ENCODE measurements at regions not wholly inside any gene's neighbourhood (a gene's known extent, or its start where the extent isn't known, plus 50 kb on each side); places are given as distances from the start of the nearest gene placed in this dataset.

- DNase-seq = no peak
Measured at GRCh38 chr17:69719474-69720048, 305.1 kb downstream of the MAP2K6 start.

GRCh38 chr17:69722518-69722917, 308.0 kb downstream of the MAP2K6 start:
- no peak for DNase-seq

DNA sequence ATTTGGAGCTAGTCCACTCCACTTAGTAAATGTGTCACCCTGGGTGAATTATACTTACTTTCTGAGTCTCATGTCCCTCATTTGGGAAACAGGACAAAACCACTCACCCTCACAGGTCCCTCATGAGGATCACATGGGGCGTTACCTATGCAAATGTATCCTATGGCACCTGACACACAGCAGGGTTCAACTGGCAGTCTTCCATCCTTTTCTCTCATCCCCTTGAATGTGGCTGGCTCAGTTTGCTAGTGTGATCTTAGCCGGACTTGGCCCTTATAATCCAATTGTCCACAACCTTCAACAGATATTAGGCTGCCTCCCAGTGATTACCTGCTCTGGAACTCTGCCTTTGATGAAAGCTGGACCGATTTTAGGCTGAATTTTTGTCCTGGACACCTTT, 308.8 kb downstream of the MAP2K6 start:
- no peak for DNase-seq

- DNase-seq = no peak
Measured at GRCh38 chr17:69723741-69724140, 309.2 kb downstream of the MAP2K6 start.

DNA sequence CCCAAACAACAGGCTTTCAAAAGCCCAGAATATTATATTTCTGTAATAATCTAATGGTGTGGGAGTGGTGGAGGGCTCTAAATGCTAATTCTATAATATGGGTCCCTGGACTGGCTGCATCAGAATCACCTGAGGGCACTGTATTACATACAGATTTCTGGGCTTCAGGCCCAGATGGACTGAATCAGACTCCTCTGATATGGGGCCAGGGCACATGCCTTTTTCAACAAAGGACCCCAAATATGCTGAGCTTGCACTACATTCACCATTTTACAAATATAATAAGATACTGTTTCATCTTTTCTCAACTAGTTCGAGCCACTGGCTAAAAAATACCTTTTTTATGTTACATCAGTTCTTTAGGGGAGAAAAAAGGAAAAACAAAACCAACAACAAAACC, 309.7 kb downstream of the MAP2K6 start:
- no peak for DNase-seq

DNA sequence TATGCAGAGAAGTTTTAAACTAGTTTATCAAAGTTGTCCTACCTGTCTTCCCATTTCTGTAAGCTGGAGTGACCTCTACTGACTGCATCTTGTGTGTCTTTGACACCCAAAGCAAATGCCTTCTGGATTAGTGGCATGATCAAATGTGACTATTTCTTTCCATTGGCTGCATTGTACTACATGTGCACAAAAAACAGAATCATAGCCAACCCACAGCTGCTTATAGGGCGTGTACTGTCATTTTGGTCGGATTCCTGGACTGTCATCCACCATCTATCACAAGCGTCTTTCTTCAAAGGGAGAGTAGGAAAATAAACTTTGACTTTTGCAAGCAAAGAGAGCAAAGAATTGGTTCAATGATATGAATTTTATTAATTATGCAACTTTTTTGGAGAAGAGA, 310.6 kb downstream of the MAP2K6 start:
- no peak for DNase-seq

- DNase-seq = peak; percentile 33
Measured at GRCh38 chr17:69728816-69729215, 314.3 kb downstream of the MAP2K6 start.

DNA sequence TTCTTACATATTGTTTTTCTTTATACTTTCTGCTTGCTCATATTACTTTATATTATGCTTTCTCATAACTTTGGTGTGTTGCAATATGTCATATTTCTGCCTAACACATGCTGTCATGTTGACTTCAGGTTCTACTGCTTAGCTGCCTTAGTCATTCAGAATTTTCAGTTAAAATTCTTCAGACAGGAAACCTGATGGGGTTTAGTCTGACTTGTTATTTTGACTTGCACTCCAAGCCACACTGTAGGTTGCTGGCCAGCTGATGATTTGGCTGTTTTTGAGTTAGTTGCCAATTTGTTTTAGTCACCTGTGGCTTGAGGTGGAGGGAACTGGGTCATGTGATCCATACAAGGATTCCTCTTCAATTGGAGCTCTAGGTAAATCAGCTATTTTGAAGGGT, 315.4 kb downstream of the MAP2K6 start:
- peak; percentile 52 for DNase-seq

DNA sequence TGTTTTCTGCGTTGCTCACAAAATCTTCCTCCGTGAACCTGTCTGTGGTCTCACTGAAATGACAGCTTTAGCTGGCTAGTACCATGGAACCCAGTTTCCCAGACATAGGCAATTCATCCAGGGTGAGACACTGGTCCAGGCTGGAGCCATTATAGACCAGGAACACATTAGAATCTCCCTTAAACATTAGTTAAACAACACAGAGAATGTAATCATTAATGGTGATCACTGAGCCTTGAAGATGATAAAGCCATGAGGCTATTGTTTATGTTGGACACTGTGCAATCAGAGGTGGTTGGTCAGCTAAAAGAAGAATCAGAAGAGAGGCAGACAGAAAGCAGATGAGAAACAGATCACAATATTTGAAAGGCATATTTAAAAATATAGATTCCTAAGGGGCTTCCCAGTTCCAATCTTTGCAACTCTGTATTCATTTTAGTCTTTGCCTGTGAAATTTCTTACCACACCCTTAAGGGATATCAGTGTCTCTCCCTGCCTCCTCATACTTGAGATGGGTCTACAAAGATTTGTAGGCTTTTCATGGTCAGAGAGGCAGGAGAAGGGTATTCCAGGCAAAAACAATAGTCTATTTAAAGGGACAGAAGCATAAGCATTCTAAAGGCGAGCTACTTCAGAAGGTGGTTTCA, 317.9 kb downstream of the MAP2K6 start:
- no peak for DNase-seq

- peak; percentile 73 for DNase-seq
Measured at GRCh38 chr17:69733171-69734012, 318.9 kb downstream of the MAP2K6 start.

DNA sequence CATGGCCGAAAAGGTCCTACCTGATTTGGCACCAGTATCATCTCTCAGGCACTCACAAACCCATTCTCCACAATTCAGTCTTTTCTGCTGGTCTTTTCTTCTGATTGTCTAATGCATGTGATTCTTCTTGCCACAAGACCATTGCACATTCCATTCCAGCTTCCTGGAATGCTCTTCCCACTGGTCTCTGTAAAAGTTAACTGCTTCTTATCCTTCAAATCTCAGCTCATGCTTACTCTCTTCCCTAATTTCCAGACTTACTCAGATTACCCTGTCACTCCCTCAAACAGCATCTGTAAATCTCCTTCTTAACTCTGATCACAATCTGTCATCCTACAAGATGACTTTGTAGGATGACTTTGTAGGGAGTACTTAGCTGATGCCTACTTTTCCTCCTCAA, 320.2 kb downstream of the MAP2K6 start:
- no peak for DNase-seq

DNA sequence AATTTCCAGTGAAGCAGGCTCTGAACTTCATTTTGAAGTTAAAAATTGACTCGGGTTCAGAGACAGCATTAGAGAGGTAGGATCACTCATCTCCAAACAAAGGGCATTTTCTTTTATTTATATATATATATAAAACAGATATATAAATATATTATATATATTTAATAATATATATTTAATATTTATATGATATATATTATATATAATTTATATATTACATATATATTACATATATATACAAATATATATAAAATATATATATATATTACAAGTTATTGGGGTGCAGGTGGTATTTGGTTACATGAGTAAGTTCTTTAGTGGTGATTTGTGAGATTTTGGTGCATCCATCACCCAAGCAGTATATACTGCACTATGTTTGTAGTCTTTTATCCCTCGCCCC, 320.8 kb downstream of the MAP2K6 start:
- no peak for DNase-seq

- DNase-seq = no peak
Measured at GRCh38 chr17:69743091-69743490, 328.6 kb downstream of the MAP2K6 start.

DNA sequence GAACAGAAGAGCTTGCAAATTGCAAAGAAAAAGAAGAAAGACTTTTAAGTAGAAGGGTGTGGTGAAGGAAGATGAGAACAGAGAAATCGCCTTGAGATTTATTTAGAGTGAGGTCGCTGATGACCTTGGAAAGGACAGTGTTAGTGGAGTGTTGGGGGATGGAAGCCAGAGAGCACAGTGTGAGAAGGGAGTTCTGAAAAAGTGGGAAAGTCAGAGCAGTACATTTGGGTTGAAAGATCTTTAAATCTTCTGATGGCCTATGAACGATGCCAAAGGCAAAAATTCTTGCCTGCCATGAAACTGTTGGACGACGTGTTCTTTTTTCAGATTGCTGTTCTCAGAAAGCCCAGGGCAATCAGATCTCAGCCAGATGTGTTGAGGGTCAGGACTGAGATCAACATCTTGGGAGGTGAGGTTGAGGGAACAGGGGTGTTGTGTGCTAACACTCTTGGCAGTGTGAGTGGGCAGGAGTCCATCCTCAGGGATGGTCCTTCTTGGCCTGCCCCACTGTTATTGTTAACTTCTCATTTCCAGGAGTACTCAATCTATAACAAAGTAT, 330.1 kb downstream of the MAP2K6 start:
- DNase-seq = no peak

GRCh38 chr17:69749911-69750310, 325.1 kb upstream of the KCNJ16 start:
- DNase-seq = no peak

GRCh38 chr17:69757688-69758430, 317.2 kb upstream of the KCNJ16 start:
- peak; percentile 91 for DNase-seq

DNA sequence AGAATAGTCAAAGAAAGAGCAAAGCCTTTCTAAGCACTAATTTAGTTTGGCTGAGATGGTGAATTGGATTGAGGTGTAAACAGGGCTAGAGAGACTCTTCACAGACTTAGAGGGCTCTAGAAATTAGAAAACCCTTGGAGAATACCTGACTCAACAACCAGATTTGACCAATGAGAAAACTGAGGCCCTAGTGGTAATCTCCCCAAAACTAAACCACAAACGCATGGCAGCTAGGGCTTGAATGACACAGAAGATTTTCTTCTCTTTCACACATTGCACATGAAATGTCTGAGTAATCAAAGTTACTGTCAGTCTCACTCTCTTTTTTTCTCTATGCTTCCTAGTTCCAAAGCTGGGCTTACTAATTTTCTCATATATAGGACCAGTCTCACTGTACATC, 314.5 kb upstream of the KCNJ16 start:
- DNase-seq = no peak

- DNase-seq = no peak
Measured at GRCh38 chr17:69761011-69761410, 314.0 kb upstream of the KCNJ16 start.

DNA sequence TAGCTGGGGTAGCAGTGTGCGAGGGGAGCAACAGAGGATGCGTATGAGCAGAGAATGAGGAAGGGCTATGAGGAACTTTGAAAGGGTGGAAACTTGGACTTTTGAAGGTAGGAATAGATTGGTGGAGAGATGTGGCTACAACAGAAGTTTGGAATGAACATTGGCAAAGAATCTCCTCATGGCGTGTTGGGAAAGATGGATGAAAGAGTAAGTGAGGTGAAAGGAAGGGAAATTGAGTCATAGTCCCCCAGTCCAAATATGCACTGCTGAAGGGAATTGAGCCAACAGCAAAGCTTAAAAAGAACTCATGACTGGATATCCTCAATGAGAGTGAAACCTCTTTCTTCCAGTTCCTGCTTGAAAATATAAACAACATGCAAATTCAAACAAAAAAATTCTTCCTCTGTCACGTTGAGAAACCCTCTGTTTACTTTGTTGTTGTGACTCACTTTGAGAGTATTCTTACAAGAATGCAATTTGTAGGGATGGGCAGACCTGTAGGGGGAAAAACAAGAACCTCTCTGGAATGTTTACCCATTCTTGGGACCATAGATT, 313.2 kb upstream of the KCNJ16 start:
- DNase-seq = peak; percentile 94

DNA sequence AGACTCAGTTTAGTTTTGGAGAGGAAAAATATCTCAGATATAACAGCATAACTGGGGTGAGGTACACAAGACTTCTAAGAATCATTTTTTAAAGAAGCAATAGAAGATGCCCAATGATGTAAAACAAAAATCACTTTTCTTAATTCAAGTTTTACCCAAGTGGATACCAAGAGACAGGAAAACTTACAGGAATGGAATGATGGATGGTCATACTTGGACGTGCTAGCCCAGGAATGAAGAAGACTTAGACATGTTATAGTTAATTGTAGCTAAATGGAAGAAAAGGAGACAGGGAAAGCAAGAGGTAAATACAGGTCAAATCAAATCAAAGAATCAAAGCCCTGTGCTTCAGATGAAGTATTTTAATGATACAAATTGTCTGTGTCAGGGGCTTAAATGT, 312.7 kb upstream of the KCNJ16 start:
- DNase-seq = peak; percentile 31

DNA sequence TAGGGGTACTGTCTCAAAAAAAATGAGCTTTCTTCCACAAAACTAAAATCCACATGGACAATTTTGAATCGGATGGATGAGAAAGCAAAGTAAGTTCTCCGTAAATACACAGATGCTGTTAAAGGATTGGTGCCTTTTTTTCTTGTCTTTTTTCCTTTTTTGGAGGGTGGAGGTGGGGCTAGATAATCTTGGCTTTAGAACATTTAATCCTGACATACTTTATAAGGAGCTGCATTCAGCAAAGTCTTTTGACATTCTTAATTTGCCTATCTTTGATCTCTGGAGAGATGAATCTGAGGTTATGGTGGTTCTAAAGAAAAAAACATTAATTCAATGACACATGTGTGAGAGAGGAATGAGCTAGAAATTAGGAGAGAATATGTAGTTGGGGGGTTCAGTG, 312.3 kb upstream of the KCNJ16 start:
- no peak for DNase-seq

DNA sequence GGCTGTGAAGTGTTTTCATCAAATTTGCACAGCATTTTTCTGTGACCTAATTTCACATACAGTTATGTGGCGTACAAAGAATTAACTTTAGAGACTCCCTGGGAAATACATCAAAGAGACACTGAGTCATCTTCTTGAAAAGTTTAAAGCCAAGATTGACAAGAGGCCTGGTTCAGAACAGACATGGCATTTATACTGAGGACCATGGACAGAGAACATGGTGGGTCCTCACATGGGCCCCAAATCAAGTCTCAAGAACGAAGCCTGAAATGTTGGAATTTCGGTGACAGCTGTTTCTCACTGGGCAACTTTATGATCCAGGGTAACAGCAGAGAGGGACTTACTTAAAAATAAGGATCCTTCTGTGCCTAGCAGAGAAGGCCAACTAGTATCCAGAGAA, 311.5 kb upstream of the KCNJ16 start:
- peak; percentile 51 for DNase-seq

DNA sequence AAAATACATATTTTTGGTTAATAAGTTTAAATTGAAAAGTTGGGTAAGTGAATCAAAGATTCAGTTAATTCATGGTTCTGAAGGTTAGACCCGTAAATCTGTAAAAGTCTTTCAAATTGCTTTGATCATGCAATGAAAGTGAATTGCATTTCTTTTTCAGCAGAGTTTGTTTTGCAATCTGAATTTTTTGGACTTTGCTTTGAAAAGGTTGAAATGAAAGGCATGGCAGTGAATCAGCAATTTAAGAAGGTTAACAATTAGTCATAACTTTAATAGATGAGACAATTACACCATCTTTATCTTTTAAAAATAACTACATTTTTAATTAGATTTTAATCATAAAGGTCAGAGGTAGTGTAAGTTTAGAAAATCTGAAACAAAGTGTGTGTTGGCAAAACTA, 310.9 kb upstream of the KCNJ16 start:
- DNase-seq = no peak
